Mesothelial cell of epicardium (in vitro differentiated cells): ENCODE measurements at regions not wholly inside any gene's neighbourhood (a gene's known extent, or its start where the extent isn't known, plus 50 kb on each side); places are given as distances from the start of the nearest gene placed in this dataset.

ENCODE experiments used
- DNase-seq, 2 experiments: peaks; one replicate each; pipeline ENCODE4 v3.0.0; 2021; ENCODE audit warnings: low spot score in 2 of 2; ENCODE audit not compliant: unreplicated experiment in 2 of 2
- H3K27ac Mint-ChIP-seq: 2 replicates; pipeline ENCODE4 v1.8.0; 2021; ENCODE audit warnings: mixed read lengths
- H3K27me3 Mint-ChIP-seq: 2 replicates; pipeline ENCODE4 v1.8.0; 2021; ENCODE audit warnings: low read depth, mixed read lengths
- H3K36me3 Mint-ChIP-seq: 2 replicates; pipeline ENCODE4 v1.8.0; 2021; ENCODE audit warnings: mixed read lengths
- H3K4me1 Mint-ChIP-seq: 2 replicates; pipeline ENCODE4 v1.8.0; 2021; ENCODE audit warnings: mixed read lengths
- H3K4me3 Mint-ChIP-seq: 2 replicates; pipeline ENCODE4 v1.8.0; 2021; ENCODE audit warnings: mild to moderate bottlenecking, moderate library complexity, mixed read lengths
- H3K9me3 Mint-ChIP-seq: 2 replicates; pipeline ENCODE4 v1.8.0; 2021; ENCODE audit warnings: mixed read lengths
- TF ChIP-seq, protein P1 (sequence below): fragments of 200-600 bp; sonication (generic); IDR thresholded peaks from one replicate; pipeline ENCODE4 v1.5.0; 2021; ENCODE audit warnings: antibody characterized with exemption; ENCODE audit not compliant: unreplicated experiment

DNA sequence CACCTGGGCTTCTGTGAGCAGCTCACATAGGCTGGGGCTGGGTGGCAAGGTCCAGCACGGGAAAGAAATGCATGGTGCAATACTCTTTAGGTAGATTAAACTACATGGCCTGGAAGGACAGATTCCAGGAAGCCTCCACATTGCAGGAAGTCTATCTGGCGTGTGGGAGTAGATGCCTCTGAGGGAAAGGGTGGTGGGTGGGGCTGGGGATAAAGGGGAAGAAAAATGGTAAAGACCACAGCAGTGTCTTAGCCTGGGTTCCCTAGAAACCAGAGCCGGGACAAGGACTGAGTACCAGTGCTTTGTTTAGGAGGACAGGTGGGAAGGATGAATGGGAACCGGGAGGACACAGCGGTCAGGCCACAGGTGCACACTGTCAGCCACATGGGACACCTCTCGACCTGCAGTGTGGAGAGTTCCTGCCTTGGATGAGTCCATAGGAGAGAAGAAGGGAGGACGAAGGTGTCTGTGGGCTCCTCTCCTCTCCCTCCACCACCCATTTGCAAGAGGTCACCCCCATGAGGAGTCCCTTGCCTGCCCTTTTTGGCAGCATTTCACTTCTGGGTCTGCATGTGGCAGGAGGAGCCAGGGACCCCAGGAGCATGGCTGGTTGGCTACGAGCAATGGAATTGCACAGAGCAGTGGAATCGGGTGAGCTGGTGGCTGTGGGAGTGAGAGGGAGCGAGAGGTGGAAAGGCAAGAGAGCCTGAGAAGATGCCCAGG is 91.5 kb upstream of the HS6ST1 start:
- Mint-ChIP-seq H3K27ac (no peak overlapping the region), H3K9me3 (no peaks in the 10 kb centered on the region), H3K36me3 (no peaks in the 10 kb centered on the region), H3K27me3 (no peaks in the 10 kb centered on the region), H3K4me3 (no peak overlapping the region), H3K4me1 (peaks cover 33% of the 10 kb centered on the region)
- DNase-seq, result peak in 1 of 2 experiments; percentile 28
- TF ChIP-seq, protein P1, sequence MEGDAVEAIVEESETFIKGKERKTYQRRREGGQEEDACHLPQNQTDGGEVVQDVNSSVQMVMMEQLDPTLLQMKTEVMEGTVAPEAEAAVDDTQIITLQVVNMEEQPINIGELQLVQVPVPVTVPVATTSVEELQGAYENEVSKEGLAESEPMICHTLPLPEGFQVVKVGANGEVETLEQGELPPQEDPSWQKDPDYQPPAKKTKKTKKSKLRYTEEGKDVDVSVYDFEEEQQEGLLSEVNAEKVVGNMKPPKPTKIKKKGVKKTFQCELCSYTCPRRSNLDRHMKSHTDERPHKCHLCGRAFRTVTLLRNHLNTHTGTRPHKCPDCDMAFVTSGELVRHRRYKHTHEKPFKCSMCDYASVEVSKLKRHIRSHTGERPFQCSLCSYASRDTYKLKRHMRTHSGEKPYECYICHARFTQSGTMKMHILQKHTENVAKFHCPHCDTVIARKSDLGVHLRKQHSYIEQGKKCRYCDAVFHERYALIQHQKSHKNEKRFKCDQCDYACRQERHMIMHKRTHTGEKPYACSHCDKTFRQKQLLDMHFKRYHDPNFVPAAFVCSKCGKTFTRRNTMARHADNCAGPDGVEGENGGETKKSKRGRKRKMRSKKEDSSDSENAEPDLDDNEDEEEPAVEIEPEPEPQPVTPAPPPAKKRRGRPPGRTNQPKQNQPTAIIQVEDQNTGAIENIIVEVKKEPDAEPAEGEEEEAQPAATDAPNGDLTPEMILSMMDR, result no peak

DNA sequence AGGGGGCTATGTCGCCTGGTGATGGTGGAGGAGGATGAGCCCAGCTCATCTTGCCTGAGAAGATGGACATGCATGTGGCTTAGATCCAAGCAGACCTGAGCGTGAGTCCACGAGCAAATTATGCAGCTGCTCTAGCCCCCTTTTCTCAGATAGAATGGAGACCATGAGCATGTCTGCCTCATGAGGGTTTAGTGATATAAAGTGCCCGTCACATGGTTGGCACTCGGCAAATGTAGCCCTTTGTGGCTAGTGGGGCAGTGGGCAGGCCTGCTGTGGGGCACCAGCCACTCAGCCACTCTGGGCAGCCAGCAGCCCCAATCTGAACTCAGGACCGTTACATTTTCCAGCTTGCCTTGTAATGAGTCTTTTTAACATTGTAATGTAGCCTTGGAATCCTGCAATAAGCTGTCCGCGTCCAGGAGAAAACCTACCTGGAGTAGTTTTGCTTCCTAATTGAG is 92.1 kb upstream of the HS6ST1 start:
- no peak overlapping the region for H3K4me3 Mint-ChIP-seq
- no peaks in the 10 kb centered on the region for H3K27me3 Mint-ChIP-seq
- TF ChIP-seq, protein P1, result no peak
- peaks cover 5% of the 10 kb centered on the region for H3K9me3 Mint-ChIP-seq
- H3K4me1 Mint-ChIP-seq, result peaks cover 33% of the 10 kb centered on the region
- no peaks in the 10 kb centered on the region for H3K36me3 Mint-ChIP-seq
- peak in 1 of 2 experiments; percentile 21 for DNase-seq
- H3K27ac Mint-ChIP-seq, result no peak overlapping the region

DNA sequence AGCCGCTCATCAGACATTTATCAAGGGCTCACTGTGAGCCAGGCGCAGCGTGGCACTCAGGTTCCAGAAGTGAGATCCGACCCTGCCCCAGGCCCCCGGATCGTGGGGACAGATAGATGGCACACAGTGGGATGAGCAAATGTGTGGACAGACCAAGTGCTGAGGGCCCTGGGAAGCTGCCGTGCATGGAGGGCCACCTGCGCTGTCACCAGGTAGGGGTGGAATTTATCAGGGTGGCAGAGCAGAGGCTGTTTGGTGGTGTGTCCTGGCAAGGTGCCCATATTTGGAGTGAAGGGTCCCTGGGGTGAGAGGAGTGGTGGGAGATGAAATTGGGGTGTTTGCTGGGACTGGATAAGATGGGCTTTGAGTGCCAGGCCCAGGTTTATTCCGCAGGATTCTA is 92.8 kb upstream of the HS6ST1 start:
- TF ChIP-seq, protein P1, result no peak
- no peak overlapping the region for H3K27ac Mint-ChIP-seq
- H3K36me3 Mint-ChIP-seq, result no peaks in the 10 kb centered on the region
- H3K27me3 Mint-ChIP-seq, result no peaks in the 10 kb centered on the region
- peak in 1 of 2 experiments; percentile 34 for DNase-seq
- H3K4me3 Mint-ChIP-seq, result no peak overlapping the region
- peaks cover 33% of the 10 kb centered on the region for H3K4me1 Mint-ChIP-seq
- H3K9me3 Mint-ChIP-seq, result peaks cover 10% of the 10 kb centered on the region

DNA sequence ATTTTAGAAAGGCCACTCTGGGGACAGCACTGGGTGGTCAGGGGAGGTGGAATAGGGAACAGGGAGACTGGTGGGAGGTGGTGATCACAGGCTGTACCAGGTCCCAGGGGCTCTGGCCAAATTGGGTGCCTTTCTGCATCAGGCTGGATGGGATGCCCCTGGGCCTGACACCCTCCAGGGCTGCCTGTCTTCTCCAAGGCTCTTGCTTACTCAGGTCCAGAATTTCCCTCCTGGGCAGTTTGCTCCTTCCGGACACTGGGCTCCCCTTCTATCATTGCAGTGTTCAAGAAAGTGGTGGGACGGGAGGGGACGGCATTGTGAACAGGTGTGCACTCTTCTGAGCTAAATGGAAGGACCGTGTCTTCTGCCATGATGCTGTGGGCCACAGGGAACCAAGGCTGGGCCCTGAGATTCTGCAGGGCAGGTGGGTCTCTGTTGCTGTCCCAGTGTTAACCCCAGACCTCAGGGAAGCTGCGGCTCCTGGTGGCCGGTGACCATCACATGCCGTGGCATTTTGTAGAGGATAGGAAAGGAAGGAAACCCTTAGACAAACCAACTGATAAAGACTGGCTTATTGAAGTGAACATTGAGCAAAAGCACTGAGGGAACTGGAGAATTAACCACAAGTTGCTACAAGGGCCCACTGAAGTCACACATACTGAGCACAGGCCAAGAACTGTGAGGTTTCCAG is 93.7 kb upstream of the HS6ST1 start:
- H3K4me1 Mint-ChIP-seq, result peaks cover 28% of the 10 kb centered on the region

DNA sequence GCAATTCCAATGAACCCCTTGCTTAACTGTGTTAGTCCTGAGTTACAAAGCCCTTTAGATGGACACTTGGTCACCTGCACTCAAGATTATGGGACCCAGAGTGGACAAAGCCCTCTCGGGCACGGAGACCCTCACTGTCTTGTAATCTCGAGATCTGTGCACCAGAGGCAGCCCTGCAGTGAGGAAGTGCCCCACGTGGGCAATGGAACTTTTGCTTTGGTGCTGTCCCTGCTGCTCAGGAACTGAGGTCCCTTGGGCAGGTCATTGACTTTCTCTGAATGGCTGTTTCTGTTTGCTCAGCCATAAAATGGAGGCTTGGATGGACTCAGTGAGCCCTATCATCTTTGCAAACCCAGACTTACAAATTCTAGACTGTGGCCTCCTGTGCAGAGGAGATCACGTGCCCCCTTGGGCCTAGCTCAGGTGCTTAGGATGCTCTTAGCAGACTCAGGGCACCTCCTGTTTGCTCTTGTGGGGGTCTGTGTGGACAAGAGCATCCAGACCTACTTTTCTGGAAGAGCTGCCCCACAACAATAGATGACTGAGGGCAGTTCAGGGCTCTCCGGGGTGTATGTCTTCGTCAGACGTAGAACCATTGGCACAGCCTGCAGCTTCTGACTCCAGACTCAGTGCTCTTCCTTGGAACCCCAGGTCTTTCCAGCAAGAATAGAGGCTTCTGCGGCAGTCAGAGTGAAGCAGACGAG is 94.5 kb upstream of the HS6ST1 start:
- DNase-seq, result peak in 1 of 2 experiments; percentile 20
- H3K27ac Mint-ChIP-seq, result no peak overlapping the region
- no peak overlapping the region for H3K4me3 Mint-ChIP-seq

More for the DNA sequence above, 93.7 kb upstream of the HS6ST1 start:
- H3K9me3 Mint-ChIP-seq, result peaks cover 10% of the 10 kb centered on the region
- H3K4me3 Mint-ChIP-seq, result no peak overlapping the region
- no peak overlapping the region for H3K27ac Mint-ChIP-seq
- TF ChIP-seq, protein P1, result no peak
- peak in 1 of 2 experiments; percentile 26 for DNase-seq
- no peaks in the 10 kb centered on the region for H3K27me3 Mint-ChIP-seq
- no peaks in the 10 kb centered on the region for H3K36me3 Mint-ChIP-seq

More for the DNA sequence above, 94.5 kb upstream of the HS6ST1 start:
- TF ChIP-seq, protein P1, result no peak
- Mint-ChIP-seq H3K4me1 (peaks cover 21% of the 10 kb centered on the region), H3K27me3 (no peaks in the 10 kb centered on the region), H3K9me3 (peaks cover 10% of the 10 kb centered on the region), H3K36me3 (no peaks in the 10 kb centered on the region)
